PC-9 (cell line): ENCODE measurements at regions not wholly inside any gene's neighbourhood (a gene's known extent, or its start where the extent isn't known, plus 50 kb on each side); places are given as distances from the start of the nearest gene placed in this dataset.

Source experiments
- BruUV-seq: library from RNA; stranded (reverse); fragments of 400-500 nt; replicated peaks from 2 replicates; lab custom pipeline; 2021; lab: Mats Ljungman, UMichigan
- CTCF ChIA-PET: fragments of 300-600 bp; sonication (Branson Sonifier 250); formaldehyde crosslinking; loops from one replicate; lab custom pipeline; 2022; ENCODE audit warnings: antibody characterized with exemption; lab: Charles Lee
- POLR2A ChIA-PET: fragments of 300-600 bp; sonication (Branson Sonifier 250); formaldehyde crosslinking; loops from one replicate; lab custom pipeline; 2022; ENCODE audit warnings: antibody characterized with exemption; ENCODE audit not compliant: unreplicated experiment; lab: Charles Lee
- DNase-seq, 2 experiments: peaks; one replicate each; pipeline versions ENCODE4 v3.0.0 to v3.0.0-alpha.2; 2015 to 2022; ENCODE audit warnings: mixed read lengths in 1 of 2
- H2AFZ ChIP-seq: fragments of 200-600 bp; sonication (generic); 2 replicates; pipeline ENCODE4 v1.8.1; 2017; ENCODE audit warnings: antibody characterized with exemption
- H3F3A ChIP-seq: fragments of 200-600 bp; sonication (generic); 2 replicates; pipeline ENCODE4 v1.8.1; 2017; ENCODE audit warnings: antibody characterized with exemption, mild to moderate bottlenecking, low read depth; ENCODE audit not compliant: insufficient read depth
- H3K27ac ChIP-seq: fragments of 200-600 bp; sonication (generic); 2 replicates; pipeline ENCODE4 v1.6.1; 2016; ENCODE audit warnings: mixed run types
- H3K27me3 ChIP-seq: fragments of 200-600 bp; sonication (generic); 2 replicates; pipeline ENCODE4 v1.6.1; 2016; ENCODE audit warnings: low read depth, mixed run types; ENCODE audit not compliant: insufficient read depth
- H3K36me3 ChIP-seq: fragments of 200-600 bp; sonication (generic); 2 replicates; pipeline ENCODE4 v1.6.1; 2016; ENCODE audit warnings: low read depth, mixed run types
- H3K4me1 ChIP-seq: fragments of 200-600 bp; sonication (generic); replicated peaks from 2 replicates; pipeline ENCODE4 v1.6.1; 2016; ENCODE audit warnings: mixed run types; ENCODE audit not compliant: insufficient read depth
- H3K4me2 ChIP-seq: fragments of 200-600 bp; sonication (generic); 2 replicates; pipeline ENCODE4 v1.6.1; 2017; ENCODE audit warnings: mixed run types
- H3K4me3 ChIP-seq: fragments of 200-600 bp; sonication (generic); 2 replicates; pipeline ENCODE4 v1.6.1; 2016; ENCODE audit warnings: mixed run types
- H3K79me2 ChIP-seq: fragments of 200-600 bp; sonication (generic); 2 replicates; pipeline ENCODE4 v1.6.1; 2017; ENCODE audit warnings: low read depth, mixed run types
- H3K9me2 ChIP-seq: fragments of 200-600 bp; sonication (generic); 2 replicates; pipeline ENCODE4 v1.8.1; 2017; ENCODE audit warnings: mild to moderate bottlenecking; ENCODE audit not compliant: insufficient read depth
- H3K9me3 ChIP-seq: fragments of 200-600 bp; sonication (generic); 2 replicates; pipeline ENCODE4 v1.8.1; 2016; ENCODE audit warnings: low read depth; ENCODE audit not compliant: insufficient read depth
- H4K20me1 ChIP-seq: fragments of 200-600 bp; sonication (generic); 2 replicates; pipeline ENCODE4 v1.8.1; 2017; ENCODE audit not compliant: insufficient read depth
- CTCF ChIP-seq: fragments of 200-600 bp; sonication (generic); conservative IDR thresholded peaks from 2 replicates; pipeline ENCODE4 v1.6.1; 2017; ENCODE audit warnings: mixed run types, antibody characterized with exemption, mild to moderate bottlenecking, moderate library complexity
- EZH2 ChIP-seq: fragments of 200-600 bp; sonication (generic); IDR thresholded peaks from 2 replicates; pipeline ENCODE4 v1.8.0; 2017; ENCODE audit warnings: antibody characterized with exemption, low read depth
- intact Hi-C: fragments of 100-400 bp; cut with micrococcal nuclease; formaldehyde crosslinking; loops from one replicate; pipeline ENCODE4 v1.10.0; 2022; ENCODE audit not compliant: unreplicated experiment

- intact Hi-C loops: no loop called here
- H3K4me3 ChIP-seq: no peak overlapping the region
- no peak overlapping the region for H2AFZ ChIP-seq
- DNase-seq: no peak
- H3K36me3 ChIP-seq: no peaks in the 10 kb centered on the region
- no TSS peak for BruUV-seq
- no peaks in the 10 kb centered on the region for H4K20me1 ChIP-seq
- H3F3A ChIP-seq: no peaks in the 10 kb centered on the region
- no peaks in the 10 kb centered on the region for H3K9me2 ChIP-seq
- no peak overlapping the region for H3K27ac ChIP-seq
- no peaks in the 10 kb centered on the region for H3K4me1 ChIP-seq
- CTCF ChIA-PET: no interaction called here
- H3K9me3 ChIP-seq: no peaks in the 10 kb centered on the region
- no peaks in the 10 kb centered on the region for H3K79me2 ChIP-seq
- no peak overlapping the region for H3K4me2 ChIP-seq
- TF ChIP-seq EZH2 (no peak), CTCF (no peak)
- H3K27me3 ChIP-seq: 0 out of 2 replicates have a peak, but pooled peaks cover 4% of the 10 kb centered on the region
- POLR2A ChIA-PET: no interaction called here
Measured at GRCh38 chr6:166045860-166046200, 121.8 kb downstream of the TBXT start.

- no peak for DNase-seq
- Histone ChIP-seq H2AFZ (no peak overlapping the region), H3K9me2 (no peaks in the 10 kb centered on the region), H3K4me2 (no peak overlapping the region), H3K4me1 (no peaks in the 10 kb centered on the region), H3K27ac (no peak overlapping the region), H3K79me2 (no peaks in the 10 kb centered on the region), H3K36me3 (no peaks in the 10 kb centered on the region), H3K9me3 (no peaks in the 10 kb centered on the region), H3K4me3 (no peak overlapping the region), H4K20me1 (no peaks in the 10 kb centered on the region), H3F3A (no peaks in the 10 kb centered on the region), H3K27me3 (0 out of 2 replicates have a peak, but pooled peaks cover 4% of the 10 kb centered on the region)
- ChIA-PET CTCF (no interaction called here), POLR2A (no interaction called here)
- TF ChIP-seq CTCF (no peak), EZH2 (no peak)
- no TSS peak for BruUV-seq
- intact Hi-C loops: no loop called here
Measured at GRCh38 chr6:166045173-166045859, 122.3 kb downstream of the TBXT start.

GRCh38 chr6:166041277-166041676 is 126.4 kb downstream of the TBXT start:
- no TSS peak for BruUV-seq
- Histone ChIP-seq H3K79me2 (no peaks in the 10 kb centered on the region), H3K36me3 (no peaks in the 10 kb centered on the region), H3K9me2 (no peaks in the 10 kb centered on the region), H3K27me3 (0 out of 2 replicates have a peak, but pooled peaks cover 4% of the 10 kb centered on the region), H4K20me1 (no peaks in the 10 kb centered on the region), H3K4me1 (no peaks in the 10 kb centered on the region), H3K4me2 (no peak overlapping the region), H3K9me3 (no peaks in the 10 kb centered on the region), H2AFZ (no peak overlapping the region), H3K4me3 (no peak overlapping the region), H3K27ac (no peak overlapping the region), H3F3A (no peaks in the 10 kb centered on the region)
- CTCF ChIA-PET: no interaction called here
- POLR2A ChIA-PET: no interaction called here
- no peak for DNase-seq
- TF ChIP-seq EZH2 (no peak), CTCF (no peak)
- intact Hi-C loops: no loop called here
